ENCODE measurements at regions not wholly inside any gene's neighbourhood (a gene's known extent, or its start where the extent isn't known, plus 50 kb on each side); places are given as distances from the start of the nearest gene placed in this dataset.

- TF ChIP-seq POLR2A (IDR thresholded peaks at IDR 0.05; ENCODE audit: low read depth, low read length) (no peak), CTCF (IDR thresholded peaks at IDR 0.05 in 2 of 3, conservative IDR thresholded peaks at IDR 0.05 in 1 of 3; ENCODE audit: control insufficient read depth in 2 of 3, extremely low read depth in 1 of 3, insufficient read depth in 1 of 3, low read depth in 3 of 3, low read length in 3 of 3) (no peak), BCLAF1 (IDR thresholded peaks at IDR 0.05) (no peak), POLR2AphosphoS5 (IDR thresholded peaks at IDR 0.05; ENCODE audit: low read length) (no peak)
Measured at GRCh38 chr12:105759149-105759548, 379.6 kb downstream of the NUAK1 start.
